ENCODE measurements at regions not wholly inside any gene's neighbourhood (a gene's known extent, or its start where the extent isn't known, plus 50 kb on each side); places are given as distances from the start of the nearest gene placed in this dataset.
A peak's percentile ranks its signal among the peaks of the same experiment; 100 is the strongest.

- no peak for DNase-seq (ENCODE audit: low spot score)
Measured at GRCh38 chr21:26412885-26413284, 160.2 kb downstream of the CYYR1 start.

GRCh38 chr21:26409735-26410134 is 163.4 kb downstream of the CYYR1 start:
- DNase-seq (ENCODE audit: low spot score) = peak; percentile 36

- no peak for DNase-seq (ENCODE audit: low spot score)
Measured at GRCh38 chr21:26408511-26408910, 164.6 kb downstream of the CYYR1 start.

- no peak for DNase-seq (ENCODE audit: low spot score)
Measured at GRCh38 chr21:26406526-26406925, 166.6 kb downstream of the CYYR1 start.

- peak; percentile 76 for DNase-seq (ENCODE audit: low spot score)
Measured at GRCh38 chr21:26405735-26406361, 167.2 kb downstream of the CYYR1 start.

- DNase-seq (ENCODE audit: low spot score) = peak; percentile 29
Measured at GRCh38 chr21:26405071-26405470, 168.0 kb downstream of the CYYR1 start.

GRCh38 chr21:26404288-26404687 is 168.8 kb downstream of the CYYR1 start:
- no peak for DNase-seq (ENCODE audit: low spot score)

GRCh38 chr21:26403321-26403720 is 169.8 kb downstream of the CYYR1 start:
- DNase-seq (ENCODE audit: low spot score) = no peak

- DNase-seq (ENCODE audit: low spot score) = no peak
Measured at GRCh38 chr21:26397545-26397944, 175.5 kb downstream of the CYYR1 start.

GRCh38 chr21:26394341-26394740 is 178.7 kb downstream of the CYYR1 start:
- DNase-seq (ENCODE audit: low spot score) = no peak

- DNase-seq (ENCODE audit: low spot score) = no peak
Measured at GRCh38 chr21:26391166-26391565, 181.9 kb downstream of the CYYR1 start.

GRCh38 chr21:26389971-26390641 is 183.0 kb downstream of the CYYR1 start:
- DNase-seq (ENCODE audit: low spot score) = peak; percentile 57

GRCh38 chr21:26388731-26389231 is 184.3 kb downstream of the CYYR1 start:
- peak; percentile 64 for DNase-seq (ENCODE audit: low spot score)

GRCh38 chr21:26385721-26386120 is 187.4 kb downstream of the CYYR1 start:
- DNase-seq (ENCODE audit: low spot score) = peak; percentile 45

- no peak for DNase-seq (ENCODE audit: low spot score)
Measured at GRCh38 chr21:26379561-26379960, 193.5 kb downstream of the CYYR1 start.

GRCh38 chr21:26377111-26377694 is 195.9 kb downstream of the CYYR1 start:
- DNase-seq (ENCODE audit: low spot score) = no peak

- DNase-seq (ENCODE audit: low spot score) = no peak
Measured at GRCh38 chr21:26374817-26375216, 198.3 kb downstream of the CYYR1 start.

GRCh38 chr21:26368591-26369320 is 198.2 kb upstream of the APP start:
- DNase-seq (ENCODE audit: low spot score) = no peak

GRCh38 chr21:26366781-26367180 is 196.2 kb upstream of the APP start:
- DNase-seq (ENCODE audit: low spot score) = peak; percentile 36

GRCh38 chr21:26365849-26366248 is 195.3 kb upstream of the APP start:
- no peak for DNase-seq (ENCODE audit: low spot score)

GRCh38 chr21:26351661-26352060 is 181.1 kb upstream of the APP start:
- no peak for DNase-seq (ENCODE audit: low spot score)

GRCh38 chr21:26332867-26333266 is 162.3 kb upstream of the APP start:
- DNase-seq (ENCODE audit: low spot score) = no peak
